ENCODE measurements at regions not wholly inside any gene's neighbourhood (a gene's known extent, or its start where the extent isn't known, plus 50 kb on each side); places are given as distances from the start of the nearest gene placed in this dataset.

DNA sequence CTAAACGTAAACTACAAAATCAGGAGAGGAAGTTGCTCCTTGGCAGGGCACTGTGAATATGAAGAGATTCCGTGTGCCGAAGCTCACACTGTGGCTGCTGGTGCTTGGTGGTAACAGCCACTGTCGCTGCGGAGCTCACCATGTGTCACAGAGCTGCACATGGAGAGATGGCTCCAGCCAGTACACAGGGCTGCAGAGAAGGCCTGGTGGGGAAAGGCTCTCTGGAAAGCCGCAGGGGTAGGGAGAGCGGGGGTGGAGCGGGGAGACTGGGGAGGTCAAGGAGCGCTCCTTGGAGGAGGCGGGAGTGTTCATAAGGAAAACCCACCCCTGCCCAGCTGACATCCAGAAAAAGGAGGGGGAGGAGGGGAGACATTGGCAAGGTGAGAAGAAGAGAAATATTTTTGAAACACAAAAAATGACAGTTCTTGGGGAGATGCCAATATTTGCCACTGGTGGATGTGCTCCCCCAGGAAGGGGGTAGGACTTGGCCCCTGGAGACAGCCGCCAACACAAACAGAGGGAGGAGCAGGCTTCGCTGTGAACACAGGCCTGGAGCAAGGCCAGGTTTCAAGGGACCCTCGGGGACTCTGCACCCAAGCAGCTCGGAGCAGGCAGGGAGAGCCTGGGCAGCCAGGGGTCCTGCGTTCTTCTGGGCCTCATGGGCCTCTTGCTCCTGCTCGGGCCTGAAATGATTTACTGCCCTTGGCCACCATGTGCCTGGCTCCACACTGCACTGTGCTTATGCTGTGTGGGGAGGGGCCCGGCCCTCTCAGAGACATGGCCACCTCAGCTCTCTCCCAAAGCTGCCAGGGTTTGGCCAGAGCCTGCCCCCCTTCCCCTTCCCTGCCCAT, 102.6 kb upstream of the GLI2 start (continued):
- TF ChIP-seq, protein P1, sequence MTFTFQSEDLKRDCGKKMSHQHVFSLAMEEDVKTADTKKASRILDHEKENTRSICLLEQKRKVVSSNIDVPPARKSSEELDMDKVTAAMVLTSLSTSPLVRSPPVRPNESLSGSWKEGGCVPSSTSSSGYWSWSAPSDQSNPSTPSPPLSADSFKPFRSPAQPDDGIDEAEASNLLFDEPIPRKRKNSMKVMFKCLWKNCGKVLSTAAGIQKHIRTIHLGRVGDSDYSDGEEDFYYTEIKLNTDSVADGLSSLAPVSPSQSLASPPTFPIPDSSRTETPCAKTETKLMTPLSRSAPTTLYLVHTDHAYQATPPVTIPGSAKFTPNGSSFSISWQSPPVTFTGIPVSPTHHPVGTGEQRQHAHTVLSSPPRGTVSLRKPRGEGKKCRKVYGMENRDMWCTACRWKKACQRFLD (CRISPR knock-in tag; IDR thresholded peaks at IDR 0.05; ENCODE audit: borderline replicate concordance), result no peak
- TF ChIP-seq SP4 (CRISPR knock-in tag; IDR thresholded peaks at IDR 0.05), result 0 out of 2 replicates have a peak, but pooled peaks have one; percentile 18
- TF ChIP-seq, protein P2, sequence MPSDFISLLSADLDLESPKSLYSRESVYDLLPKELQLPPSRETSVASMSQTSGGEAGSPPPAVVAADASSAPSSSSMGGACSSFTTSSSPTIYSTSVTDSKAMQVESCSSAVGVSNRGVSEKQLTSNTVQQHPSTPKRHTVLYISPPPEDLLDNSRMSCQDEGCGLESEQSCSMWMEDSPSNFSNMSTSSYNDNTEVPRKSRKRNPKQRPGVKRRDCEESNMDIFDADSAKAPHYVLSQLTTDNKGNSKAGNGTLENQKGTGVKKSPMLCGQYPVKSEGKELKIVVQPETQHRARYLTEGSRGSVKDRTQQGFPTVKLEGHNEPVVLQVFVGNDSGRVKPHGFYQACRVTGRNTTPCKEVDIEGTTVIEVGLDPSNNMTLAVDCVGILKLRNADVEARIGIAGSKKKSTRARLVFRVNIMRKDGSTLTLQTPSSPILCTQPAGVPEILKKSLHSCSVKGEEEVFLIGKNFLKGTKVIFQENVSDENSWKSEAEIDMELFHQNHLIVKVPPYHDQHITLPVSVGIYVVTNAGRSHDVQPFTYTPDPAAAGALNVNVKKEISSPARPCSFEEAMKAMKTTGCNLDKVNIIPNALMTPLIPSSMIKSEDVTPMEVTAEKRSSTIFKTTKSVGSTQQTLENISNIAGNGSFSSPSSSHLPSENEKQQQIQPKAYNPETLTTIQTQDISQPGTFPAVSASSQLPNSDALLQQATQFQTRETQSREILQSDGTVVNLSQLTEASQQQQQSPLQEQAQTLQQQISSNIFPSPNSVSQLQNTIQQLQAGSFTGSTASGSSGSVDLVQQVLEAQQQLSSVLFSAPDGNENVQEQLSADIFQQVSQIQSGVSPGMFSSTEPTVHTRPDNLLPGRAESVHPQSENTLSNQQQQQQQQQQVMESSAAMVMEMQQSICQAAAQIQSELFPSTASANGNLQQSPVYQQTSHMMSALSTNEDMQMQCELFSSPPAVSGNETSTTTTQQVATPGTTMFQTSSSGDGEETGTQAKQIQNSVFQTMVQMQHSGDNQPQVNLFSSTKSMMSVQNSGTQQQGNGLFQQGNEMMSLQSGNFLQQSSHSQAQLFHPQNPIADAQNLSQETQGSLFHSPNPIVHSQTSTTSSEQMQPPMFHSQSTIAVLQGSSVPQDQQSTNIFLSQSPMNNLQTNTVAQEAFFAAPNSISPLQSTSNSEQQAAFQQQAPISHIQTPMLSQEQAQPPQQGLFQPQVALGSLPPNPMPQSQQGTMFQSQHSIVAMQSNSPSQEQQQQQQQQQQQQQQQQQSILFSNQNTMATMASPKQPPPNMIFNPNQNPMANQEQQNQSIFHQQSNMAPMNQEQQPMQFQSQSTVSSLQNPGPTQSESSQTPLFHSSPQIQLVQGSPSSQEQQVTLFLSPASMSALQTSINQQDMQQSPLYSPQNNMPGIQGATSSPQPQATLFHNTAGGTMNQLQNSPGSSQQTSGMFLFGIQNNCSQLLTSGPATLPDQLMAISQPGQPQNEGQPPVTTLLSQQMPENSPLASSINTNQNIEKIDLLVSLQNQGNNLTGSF (CRISPR knock-in tag; IDR thresholded peaks at IDR 0.05), result no peak
- TF ChIP-seq ATF7-NPFF (CRISPR knock-in tag; IDR thresholded peaks at IDR 0.05; ENCODE audit: low read depth), result no peak
- no peak for TF ChIP-seq NCOR1 (IDR thresholded peaks at IDR 0.05; ENCODE audit: borderline replicate concordance, low read length)
- TF ChIP-seq MBD4 (IDR thresholded peaks at IDR 0.05; ENCODE audit: borderline replicate concordance, low read length), result no peak
- TF ChIP-seq MAFK (conservative IDR thresholded peaks at IDR 0.05 in 1 of 2, IDR thresholded peaks at IDR 0.05 in 1 of 2; ENCODE audit: low read length in 2 of 2), result no peak
- TF ChIP-seq ZNF33A (CRISPR knock-in tag; IDR thresholded peaks at IDR 0.05; ENCODE audit: borderline replicate concordance), result no peak
- TF ChIP-seq ZSCAN30 (CRISPR knock-in tag; IDR thresholded peaks at IDR 0.05), result no peak
- TF ChIP-seq ZNF879 (CRISPR knock-in tag; IDR thresholded peaks at IDR 0.05), result no peak
- TF ChIP-seq, protein P3, sequence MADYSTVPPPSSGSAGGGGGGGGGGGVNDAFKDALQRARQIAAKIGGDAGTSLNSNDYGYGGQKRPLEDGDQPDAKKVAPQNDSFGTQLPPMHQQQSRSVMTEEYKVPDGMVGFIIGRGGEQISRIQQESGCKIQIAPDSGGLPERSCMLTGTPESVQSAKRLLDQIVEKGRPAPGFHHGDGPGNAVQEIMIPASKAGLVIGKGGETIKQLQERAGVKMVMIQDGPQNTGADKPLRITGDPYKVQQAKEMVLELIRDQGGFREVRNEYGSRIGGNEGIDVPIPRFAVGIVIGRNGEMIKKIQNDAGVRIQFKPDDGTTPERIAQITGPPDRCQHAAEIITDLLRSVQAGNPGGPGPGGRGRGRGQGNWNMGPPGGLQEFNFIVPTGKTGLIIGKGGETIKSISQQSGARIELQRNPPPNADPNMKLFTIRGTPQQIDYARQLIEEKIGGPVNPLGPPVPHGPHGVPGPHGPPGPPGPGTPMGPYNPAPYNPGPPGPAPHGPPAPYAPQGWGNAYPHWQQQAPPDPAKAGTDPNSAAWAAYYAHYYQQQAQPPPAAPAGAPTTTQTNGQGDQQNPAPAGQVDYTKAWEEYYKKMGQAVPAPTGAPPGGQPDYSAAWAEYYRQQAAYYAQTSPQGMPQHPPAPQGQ (CRISPR knock-in tag; IDR thresholded peaks at IDR 0.05; ENCODE audit: borderline replicate concordance), result no peak
- TF ChIP-seq RBAK (CRISPR knock-in tag; IDR thresholded peaks at IDR 0.05), result no peak
- TF ChIP-seq ZNF256 (CRISPR knock-in tag; conservative IDR thresholded peaks at IDR 0.05), result no peak
- TF ChIP-seq, protein P4, sequence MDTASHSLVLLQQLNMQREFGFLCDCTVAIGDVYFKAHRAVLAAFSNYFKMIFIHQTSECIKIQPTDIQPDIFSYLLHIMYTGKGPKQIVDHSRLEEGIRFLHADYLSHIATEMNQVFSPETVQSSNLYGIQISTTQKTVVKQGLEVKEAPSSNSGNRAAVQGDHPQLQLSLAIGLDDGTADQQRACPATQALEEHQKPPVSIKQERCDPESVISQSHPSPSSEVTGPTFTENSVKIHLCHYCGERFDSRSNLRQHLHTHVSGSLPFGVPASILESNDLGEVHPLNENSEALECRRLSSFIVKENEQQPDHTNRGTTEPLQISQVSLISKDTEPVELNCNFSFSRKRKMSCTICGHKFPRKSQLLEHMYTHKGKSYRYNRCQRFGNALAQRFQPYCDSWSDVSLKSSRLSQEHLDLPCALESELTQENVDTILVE (CRISPR knock-in tag; IDR thresholded peaks at IDR 0.05), result no peak
- TF ChIP-seq, protein P5, sequence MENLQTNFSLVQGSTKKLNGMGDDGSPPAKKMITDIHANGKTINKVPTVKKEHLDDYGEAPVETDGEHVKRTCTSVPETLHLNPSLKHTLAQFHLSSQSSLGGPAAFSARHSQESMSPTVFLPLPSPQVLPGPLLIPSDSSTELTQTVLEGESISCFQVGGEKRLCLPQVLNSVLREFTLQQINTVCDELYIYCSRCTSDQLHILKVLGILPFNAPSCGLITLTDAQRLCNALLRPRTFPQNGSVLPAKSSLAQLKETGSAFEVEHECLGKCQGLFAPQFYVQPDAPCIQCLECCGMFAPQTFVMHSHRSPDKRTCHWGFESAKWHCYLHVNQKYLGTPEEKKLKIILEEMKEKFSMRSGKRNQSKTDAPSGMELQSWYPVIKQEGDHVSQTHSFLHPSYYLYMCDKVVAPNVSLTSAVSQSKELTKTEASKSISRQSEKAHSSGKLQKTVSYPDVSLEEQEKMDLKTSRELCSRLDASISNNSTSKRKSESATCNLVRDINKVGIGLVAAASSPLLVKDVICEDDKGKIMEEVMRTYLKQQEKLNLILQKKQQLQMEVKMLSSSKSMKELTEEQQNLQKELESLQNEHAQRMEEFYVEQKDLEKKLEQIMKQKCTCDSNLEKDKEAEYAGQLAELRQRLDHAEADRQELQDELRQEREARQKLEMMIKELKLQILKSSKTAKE (CRISPR knock-in tag; IDR thresholded peaks at IDR 0.05; ENCODE audit: borderline replicate concordance), result no peak
- TF ChIP-seq ZFX (CRISPR knock-in tag; IDR thresholded peaks at IDR 0.05; ENCODE audit: low read depth), result peak; percentile 70
